Astrocyte (in vitro differentiated cells and primary cell): ENCODE measurements at regions not wholly inside any gene's neighbourhood (a gene's known extent, or its start where the extent isn't known, plus 50 kb on each side); places are given as distances from the start of the nearest gene placed in this dataset.

Experiments
- DNase-seq: peaks from one replicate; pipeline ENCODE4 v3.0.0-alpha.2; 2010; ENCODE audit warnings: low read depth
- FAIRE-seq: peaks from 2 replicates; lab custom pipeline; 2011; peaks lifted over from hg19 to GRCh38; lab: Jason Lieb, UNC
- H2AFZ ChIP-seq: 2 replicates; pipeline ENCODE4 v1.6.0; 2012; ENCODE audit warnings: low read depth, low read length, inconsistent platforms
- H3K27ac ChIP-seq: 2 replicates; pipeline ENCODE4 v1.5.1; 2011; ENCODE audit warnings: low read depth, low read length, inconsistent platforms
- H3K27me3 ChIP-seq: 2 replicates; pipeline ENCODE4 v1.6.0; 2011; ENCODE audit warnings: low read length, inconsistent platforms; ENCODE audit not compliant: insufficient read depth
- H3K36me3 ChIP-seq: 2 replicates; pipeline ENCODE4 v1.5.1; 2011; ENCODE audit warnings: low read length, inconsistent platforms; ENCODE audit not compliant: insufficient read depth
- H3K4me1 ChIP-seq: 2 replicates; pipeline ENCODE4 v1.5.1; 2011; ENCODE audit warnings: low read length, inconsistent platforms; ENCODE audit not compliant: insufficient read depth
- H3K4me2 ChIP-seq: 2 replicates; pipeline ENCODE4 v1.6.0; 2012; ENCODE audit warnings: low read length, inconsistent platforms
- H3K4me3 ChIP-seq: 2 replicates; pipeline ENCODE4 v1.5.1; 2011; ENCODE audit warnings: low read depth, mild to moderate bottlenecking, low read length, inconsistent platforms; ENCODE audit not compliant: insufficient read depth
- H3K79me2 ChIP-seq: 2 replicates; pipeline ENCODE4 v1.6.0; 2012; ENCODE audit warnings: mild to moderate bottlenecking, low read length, inconsistent platforms; ENCODE audit not compliant: insufficient read depth
- H3K9ac ChIP-seq: 2 replicates; pipeline ENCODE4 v1.6.0; 2012; ENCODE audit warnings: mild to moderate bottlenecking, low read length, inconsistent platforms
- H3K9me3 ChIP-seq: 2 replicates; pipeline ENCODE4 v1.5.1; 2012; ENCODE audit warnings: low read depth, mild to moderate bottlenecking, low read length, inconsistent platforms; ENCODE audit not compliant: insufficient read depth
- H4K20me1 ChIP-seq: 2 replicates; pipeline ENCODE4 v1.6.0; 2012; ENCODE audit warnings: low read length, inconsistent platforms; ENCODE audit not compliant: insufficient read depth
- H3K27ac Mint-ChIP-seq: one replicate; pipeline ENCODE4 v1.8.0; 2021; ENCODE audit warnings: mild to moderate bottlenecking, mixed read lengths; ENCODE audit not compliant: unreplicated experiment
- H3K27me3 Mint-ChIP-seq: one replicate; pipeline ENCODE4 v1.8.0; 2021; ENCODE audit warnings: low read depth, mixed read lengths; ENCODE audit not compliant: unreplicated experiment
- H3K36me3 Mint-ChIP-seq: one replicate; pipeline ENCODE4 v1.8.0; 2021; ENCODE audit warnings: low read depth, mixed read lengths; ENCODE audit not compliant: unreplicated experiment
- H3K4me1 Mint-ChIP-seq: one replicate; pipeline ENCODE4 v1.8.0; 2021; ENCODE audit warnings: low read depth, mixed read lengths; ENCODE audit not compliant: unreplicated experiment
- H3K4me3 Mint-ChIP-seq: one replicate; pipeline ENCODE4 v1.8.0; 2021; ENCODE audit warnings: mild to moderate bottlenecking, moderate library complexity, mixed read lengths; ENCODE audit not compliant: unreplicated experiment
- H3K9me3 Mint-ChIP-seq: one replicate; pipeline ENCODE4 v1.8.0; 2021; ENCODE audit warnings: mild to moderate bottlenecking, mixed read lengths; ENCODE audit not compliant: unreplicated experiment
- CTCF ChIP-seq: IDR thresholded peaks from 2 replicates; pipeline ENCODE4 v1.5.1; 2011; ENCODE audit warnings: low read depth, mild to moderate bottlenecking, inconsistent platforms, low read length, moderate library complexity; ENCODE audit not compliant: insufficient read depth
- EZH2 ChIP-seq: IDR thresholded peaks from 2 replicates; pipeline ENCODE4 v1.6.1; 2012; ENCODE audit warnings: mild to moderate bottlenecking, low read length, inconsistent platforms; ENCODE audit not compliant: insufficient read depth

- Histone ChIP-seq H3K36me3 (no peaks in the 10 kb centered on the region), H3K9me3 (no peaks in the 10 kb centered on the region), H3K4me2 (no peak overlapping the region), H3K4me1 (no peaks in the 10 kb centered on the region), H2AFZ (no peak overlapping the region), H3K9ac (no peak overlapping the region), H3K27ac (no peak overlapping the region), H3K27me3 (no peaks in the 10 kb centered on the region), H3K4me3 (no peak overlapping the region), H3K79me2 (no peaks in the 10 kb centered on the region), H4K20me1 (no peaks in the 10 kb centered on the region)
- Mint-ChIP-seq H3K4me3 (no peak overlapping the region), H3K9me3 (no peaks in the 10 kb centered on the region), H3K27ac (no peak overlapping the region), H3K4me1 (no peaks in the 10 kb centered on the region), H3K27me3 (no peaks in the 10 kb centered on the region), H3K36me3 (no peaks in the 10 kb centered on the region)
- FAIRE-seq (no peak), DNase-seq (no peak)
- TF ChIP-seq EZH2 (no peak), CTCF (no peak)
Measured at GRCh38 chr7:85405016-85405902, 218.4 kb upstream of the SEMA3D start.

GRCh38 chr7:85396676-85397075 is 209.8 kb upstream of the SEMA3D start:
- H3K36me3 Mint-ChIP-seq = no peaks in the 10 kb centered on the region
- DNase-seq (no peak), FAIRE-seq (no peak)
- H3K9me3 ChIP-seq = no peaks in the 10 kb centered on the region
- H3K4me1 Mint-ChIP-seq = peaks cover 3% of the 10 kb centered on the region
- H3K27me3 Mint-ChIP-seq = no peaks in the 10 kb centered on the region
- H3K4me2 ChIP-seq = no peak overlapping the region
- no peaks in the 10 kb centered on the region for H3K36me3 ChIP-seq
- no peak overlapping the region for H3K27ac ChIP-seq
- no peaks in the 10 kb centered on the region for H3K27me3 ChIP-seq
- no peaks in the 10 kb centered on the region for H3K79me2 ChIP-seq
- H2AFZ ChIP-seq = no peak overlapping the region
- no peak overlapping the region for H3K4me3 Mint-ChIP-seq
- no peak overlapping the region for H3K27ac Mint-ChIP-seq
- no peaks in the 10 kb centered on the region for H4K20me1 ChIP-seq
- no peaks in the 10 kb centered on the region for H3K9me3 Mint-ChIP-seq
- no peak overlapping the region for H3K9ac ChIP-seq
- TF ChIP-seq CTCF (no peak), EZH2 (no peak)
- no peaks in the 10 kb centered on the region for H3K4me1 ChIP-seq
- H3K4me3 ChIP-seq = no peak overlapping the region

GRCh38 chr7:85392789-85393188 is 205.9 kb upstream of the SEMA3D start:
- Histone ChIP-seq H3K4me1 (no peaks in the 10 kb centered on the region), H3K4me3 (no peak overlapping the region), H3K27ac (no peak overlapping the region), H3K27me3 (no peaks in the 10 kb centered on the region), H3K79me2 (no peaks in the 10 kb centered on the region), H3K36me3 (no peaks in the 10 kb centered on the region), H2AFZ (no peak overlapping the region), H3K4me2 (no peak overlapping the region), H3K9me3 (no peaks in the 10 kb centered on the region), H4K20me1 (no peaks in the 10 kb centered on the region), H3K9ac (no peak overlapping the region)
- H3K27me3 Mint-ChIP-seq = no peaks in the 10 kb centered on the region
- TF ChIP-seq CTCF (no peak), EZH2 (no peak)
- H3K4me1 Mint-ChIP-seq = peaks cover 3% of the 10 kb centered on the region
- no peak overlapping the region for H3K4me3 Mint-ChIP-seq
- H3K9me3 Mint-ChIP-seq = no peaks in the 10 kb centered on the region
- no peak for DNase-seq
- no peaks in the 10 kb centered on the region for H3K36me3 Mint-ChIP-seq
- no peak for FAIRE-seq
- H3K27ac Mint-ChIP-seq = no peak overlapping the region
